ENCODE measurements at regions not wholly inside any gene's neighbourhood (a gene's known extent, or its start where the extent isn't known, plus 50 kb on each side); places are given as distances from the start of the nearest gene placed in this dataset.
"Not testable (repeated sequence)": the region's sequence is repeated elsewhere in the genome, so short reads cannot be mapped to it uniquely, and the experiment has no call there.

DNA sequence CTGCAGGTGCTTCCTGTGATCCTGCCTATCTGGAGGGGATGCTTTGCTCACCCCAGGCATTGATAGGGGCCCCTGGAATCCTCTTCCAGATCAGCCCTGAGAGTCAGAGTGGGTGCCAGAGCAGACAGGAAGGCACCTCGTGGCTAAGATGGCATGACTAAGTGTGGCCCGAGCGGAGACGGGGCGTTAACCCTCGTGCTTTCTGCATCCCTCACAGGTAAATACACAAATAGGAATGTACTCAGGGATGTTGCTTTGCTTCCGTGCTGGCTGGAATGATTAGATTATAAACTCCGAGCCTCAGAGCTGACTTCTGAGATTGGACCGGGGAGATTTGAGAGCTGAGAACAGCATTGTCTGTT lies 312.7 kb upstream of the B3GAT1 start:
- intact Hi-C loops (cut with DNase I): no loop called here
- no peak for DNase-seq

DNA sequence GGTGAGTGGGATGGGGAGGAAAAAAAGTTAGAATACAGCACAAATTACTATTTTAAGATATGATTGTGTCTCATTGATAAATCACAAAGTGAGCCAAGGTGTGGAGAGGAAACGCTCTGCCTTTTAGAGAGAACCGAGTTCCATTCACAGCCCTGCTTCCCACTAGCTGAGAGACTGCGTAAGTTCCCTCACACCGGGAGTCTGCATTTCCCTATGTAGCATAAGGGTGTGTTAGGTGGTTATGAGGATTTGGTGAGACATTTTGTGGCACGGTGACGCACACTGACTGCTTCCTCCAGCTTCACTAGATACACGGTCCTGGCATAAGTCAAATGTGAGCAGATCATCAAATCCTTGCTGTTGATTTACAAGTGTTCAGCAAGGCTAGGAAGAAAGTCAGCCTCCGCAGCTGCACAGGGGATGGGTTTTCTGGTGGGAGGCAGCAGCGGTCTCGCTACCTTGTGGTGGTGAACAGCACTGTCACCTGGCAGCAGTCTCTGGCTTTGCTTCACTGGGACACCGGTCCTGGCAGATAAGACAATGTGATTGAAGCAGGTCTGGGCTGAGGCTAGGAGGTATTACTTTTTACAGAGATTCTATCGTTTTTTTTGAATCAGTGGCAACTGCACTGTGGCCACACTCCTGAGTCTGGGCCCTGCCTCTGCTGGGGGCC lies 312.2 kb upstream of the B3GAT1 start:
- intact Hi-C loops (cut with DNase I): no loop called here
- no peak for DNase-seq

GRCh38 chr11:134720691-134721070 lies 308.6 kb upstream of the B3GAT1 start:
- DNase-seq; intact Hi-C loops (cut with DNase I): not testable (repeated sequence)

GRCh38 chr11:134719940-134720690 lies 308.1 kb upstream of the B3GAT1 start:
- DNase-seq; intact Hi-C loops (cut with DNase I): not testable (repeated sequence)

GRCh38 chr11:134719397-134719796 lies 307.4 kb upstream of the B3GAT1 start:
- intact Hi-C loops (cut with DNase I): no loop called here
- DNase-seq: no peak

GRCh38 chr11:134716582-134716981 lies 304.5 kb upstream of the B3GAT1 start:
- intact Hi-C loops (cut with DNase I): no loop called here
- DNase-seq: no peak

GRCh38 chr11:134714021-134714656 lies 302.1 kb upstream of the B3GAT1 start:
- intact Hi-C loops (cut with DNase I): no loop called here
- no peak for DNase-seq

GRCh38 chr11:134712228-134713145 lies 300.4 kb upstream of the B3GAT1 start:
- intact Hi-C loops (cut with DNase I): no loop called here
- DNase-seq: no peak

GRCh38 chr11:134711588-134711987 lies 299.5 kb upstream of the B3GAT1 start:
- intact Hi-C loops (cut with DNase I): no loop called here
- DNase-seq: no peak

GRCh38 chr11:134710861-134711407 lies 298.9 kb upstream of the B3GAT1 start:
- no peak for DNase-seq
- intact Hi-C loops (cut with DNase I): no loop called here

- no peak for DNase-seq
- intact Hi-C loops (cut with DNase I): no loop called here
These were observed 293.8 kb upstream of the B3GAT1 start for GRCh38 chr11:134705858-134706257.

DNA sequence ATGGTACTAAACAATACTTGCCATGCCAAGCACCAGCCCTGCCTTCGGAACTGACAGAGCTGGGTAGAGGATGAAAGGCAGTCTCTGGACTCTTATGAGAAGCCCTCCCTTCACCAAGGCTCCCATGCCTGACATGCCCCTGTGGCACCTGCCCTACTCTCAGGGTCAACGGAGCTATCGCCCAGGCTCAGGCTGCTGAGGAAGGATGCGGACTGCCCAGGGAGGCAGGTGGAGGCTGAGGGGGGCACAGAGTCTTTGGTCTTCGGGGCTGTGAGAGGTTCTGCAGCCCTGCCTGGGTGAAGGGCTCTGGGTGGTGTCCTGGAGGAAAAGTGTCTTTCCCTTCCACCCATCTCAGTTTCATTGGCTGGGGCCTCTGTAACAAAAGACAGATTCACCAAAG lies 290.8 kb upstream of the B3GAT1 start:
- no peak for DNase-seq
- intact Hi-C loops (cut with DNase I): no loop called here

GRCh38 chr11:134701564-134702165 lies 289.6 kb upstream of the B3GAT1 start:
- DNase-seq: no peak
- intact Hi-C loops (cut with DNase I): no loop called here

DNA sequence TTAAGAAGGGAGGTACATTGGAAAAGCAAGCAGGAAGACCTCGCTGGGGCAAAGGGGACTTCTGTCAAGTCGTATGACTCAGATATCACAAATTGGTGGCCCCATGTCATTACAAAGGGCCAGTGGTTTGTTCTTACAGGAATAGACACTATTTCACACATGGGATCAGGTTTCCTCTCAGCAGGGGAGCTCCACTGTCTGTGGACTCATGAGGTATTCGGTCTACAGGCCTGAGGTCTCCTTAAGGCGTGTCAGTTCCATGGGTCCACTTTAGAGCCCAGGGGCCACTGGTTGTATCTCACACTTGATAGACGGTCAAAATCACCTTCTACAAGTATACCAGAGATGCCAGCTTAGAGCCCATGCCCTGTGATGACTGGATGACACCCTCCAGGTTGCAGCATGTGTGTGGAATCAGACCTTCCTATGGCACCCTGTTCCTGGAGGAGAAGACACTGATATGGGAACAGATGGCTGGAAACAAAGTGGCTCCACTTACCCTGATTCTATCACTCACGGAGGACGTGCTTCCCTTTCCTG lies 288.1 kb upstream of the B3GAT1 start:
- intact Hi-C loops (cut with DNase I): no loop called here

GRCh38 chr11:134696455-134696854 lies 284.4 kb upstream of the B3GAT1 start:
- DNase-seq: no peak
- intact Hi-C loops (cut with DNase I): no loop called here

More for the DNA sequence above, 288.1 kb upstream of the B3GAT1 start:
- no peak for DNase-seq

DNA sequence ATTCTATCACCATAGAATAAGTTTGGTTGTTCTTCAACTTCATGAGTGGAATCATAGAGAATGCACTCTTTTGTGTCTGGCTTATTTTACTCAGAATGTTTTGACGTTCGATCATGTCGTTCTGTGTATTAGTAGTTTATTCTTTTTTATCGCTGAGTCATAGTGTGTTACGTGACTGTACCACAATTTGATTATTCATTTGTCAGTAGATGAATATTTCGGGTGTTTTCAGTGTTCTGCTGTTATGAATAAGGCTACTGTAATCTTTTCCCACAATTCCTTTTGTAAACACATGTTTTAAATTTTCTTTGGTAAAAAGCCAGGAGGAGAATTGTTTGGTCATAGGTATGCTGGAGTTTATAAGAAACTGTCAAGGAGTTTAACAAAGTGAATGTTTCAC lies 279.9 kb upstream of the B3GAT1 start:
- no peak for DNase-seq
- intact Hi-C loops (cut with DNase I): no loop called here

- intact Hi-C loops (cut with DNase I): no loop called here
- no peak for DNase-seq
These were observed 279.3 kb upstream of the B3GAT1 start for GRCh38 chr11:134691295-134691873.

DNA sequence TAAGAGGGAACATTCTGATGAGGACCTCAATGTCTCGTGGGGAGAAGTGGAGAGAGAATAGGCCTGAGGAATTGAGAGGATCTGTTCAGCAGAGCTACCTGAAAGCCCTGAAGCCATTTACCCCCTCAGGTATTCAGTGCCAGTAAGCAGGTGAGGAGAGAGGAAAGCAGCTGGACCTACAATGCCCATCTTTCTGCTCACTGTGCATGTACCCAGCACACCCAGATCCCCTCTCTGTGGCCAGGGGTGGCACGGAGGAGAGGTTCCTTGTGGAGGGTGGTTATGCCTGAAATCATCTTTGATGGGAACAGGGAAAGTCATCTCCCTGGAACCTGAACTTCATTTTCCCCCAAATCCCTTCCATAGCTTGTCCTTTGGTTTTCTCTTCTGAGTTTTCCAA lies 277.8 kb upstream of the B3GAT1 start:
- no peak for DNase-seq
- intact Hi-C loops (cut with DNase I): no loop called here

DNA sequence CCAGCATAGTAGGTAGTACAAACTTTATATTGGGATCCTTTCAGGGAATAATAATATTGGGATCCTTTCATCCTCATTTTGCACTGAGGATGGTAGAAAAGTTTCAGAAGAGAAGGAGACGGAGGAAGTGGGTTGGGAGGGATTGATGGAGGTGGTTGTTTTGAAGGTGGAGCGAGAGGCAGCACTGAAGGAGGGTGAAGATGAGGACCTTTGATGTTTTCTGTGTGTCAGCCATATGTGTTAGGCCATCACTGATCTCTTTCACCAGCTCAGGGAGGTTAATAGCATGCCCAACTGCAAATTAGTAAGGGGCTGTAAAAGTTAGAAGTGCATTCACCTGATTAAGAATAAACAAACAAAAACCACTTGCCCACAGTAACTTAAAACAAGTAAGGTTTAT lies 275.5 kb upstream of the B3GAT1 start:
- intact Hi-C loops (cut with DNase I): no loop called here

More for the DNA sequence above, 275.5 kb upstream of the B3GAT1 start:
- no peak for DNase-seq
